ENCODE measurements at regions not wholly inside any gene's neighbourhood (a gene's known extent, or its start where the extent isn't known, plus 50 kb on each side); places are given as distances from the start of the nearest gene placed in this dataset.

GRCh38 chr3:116912116-116912515 is 202.5 kb downstream of the TUSC7 start:
- TF ChIP-seq CTCF (IDR thresholded peaks at IDR 0.05; ENCODE audit: low read length) (no peak), EZH2 (optimal IDR thresholded peaks at IDR 0.05; ENCODE audit: low read depth, low read length) (no peak), EZH2phosphoT487 (IDR thresholded peaks at IDR 0.05; ENCODE audit: low read length) (no peak)
- Histone ChIP-seq H3K36me3 (replicated peaks; ENCODE audit: insufficient read depth, low read length) (no peaks in the 10 kb centered on the region), H3F3A (ENCODE audit: insufficient read depth, low read length) (no peaks in the 10 kb centered on the region), H3K79me2 (ENCODE audit: low read length) (no peaks in the 10 kb centered on the region), H3K4me2 (ENCODE audit: low read depth, low read length) (no peak overlapping the region), H3K4me3 (ENCODE audit: low read length) (no peak overlapping the region), H3K9me3 (replicated peaks; ENCODE audit: insufficient read depth, low read length) (no peaks in the 10 kb centered on the region), H3K9ac (ENCODE audit: low read length) (no peak overlapping the region), H3K27me3 (replicated peaks; ENCODE audit: insufficient read depth, low read length) (no peaks in the 10 kb centered on the region), H4K20me1 (ENCODE audit: insufficient read depth, low read length) (no peaks in the 10 kb centered on the region), H3K27ac (ENCODE audit: low read length) (no peak overlapping the region), H3K9me2 (replicated peaks; ENCODE audit: insufficient read depth, low read length) (no peaks in the 10 kb centered on the region), H2AFZ (ENCODE audit: low read length) (no peak overlapping the region), H3K4me1 (ENCODE audit: low read length) (no peaks in the 10 kb centered on the region)
- DNase-seq, result no peak

DNA sequence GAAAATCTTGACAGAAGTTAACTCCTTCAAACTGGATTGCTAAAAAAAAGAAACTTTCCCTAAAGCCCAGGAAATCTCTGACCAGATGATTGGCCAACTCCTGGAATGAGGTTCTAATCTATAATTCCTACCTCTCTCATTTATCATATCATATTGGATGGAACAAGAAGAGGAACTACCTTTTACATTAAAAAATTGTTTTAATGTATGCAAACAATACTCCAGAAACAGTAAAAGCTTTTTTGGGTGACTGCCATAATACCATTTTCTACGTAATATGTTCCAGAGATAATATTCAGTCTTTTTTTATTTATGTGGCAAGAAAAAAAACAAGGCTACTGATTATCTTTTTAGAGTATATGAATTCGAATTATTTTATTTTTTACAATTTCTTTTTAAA is 204.4 kb downstream of the TUSC7 start:
- Histone ChIP-seq H4K20me1 (ENCODE audit: insufficient read depth, low read length) (no peaks in the 10 kb centered on the region), H3K9me3 (replicated peaks; ENCODE audit: insufficient read depth, low read length) (no peaks in the 10 kb centered on the region), H2AFZ (ENCODE audit: low read length) (no peak overlapping the region), H3K9ac (ENCODE audit: low read length) (no peak overlapping the region), H3K27me3 (replicated peaks; ENCODE audit: insufficient read depth, low read length) (no peaks in the 10 kb centered on the region), H3K9me2 (replicated peaks; ENCODE audit: insufficient read depth, low read length) (no peaks in the 10 kb centered on the region), H3K4me1 (ENCODE audit: low read length) (no peaks in the 10 kb centered on the region), H3K4me2 (ENCODE audit: low read depth, low read length) (no peak overlapping the region), H3K79me2 (ENCODE audit: low read length) (no peaks in the 10 kb centered on the region), H3K27ac (ENCODE audit: low read length) (no peak overlapping the region), H3K4me3 (ENCODE audit: low read length) (no peak overlapping the region), H3F3A (ENCODE audit: insufficient read depth, low read length) (no peaks in the 10 kb centered on the region), H3K36me3 (replicated peaks; ENCODE audit: insufficient read depth, low read length) (no peaks in the 10 kb centered on the region)
- DNase-seq, result no peak
- TF ChIP-seq EZH2phosphoT487 (IDR thresholded peaks at IDR 0.05; ENCODE audit: low read length), result no peak
- no peak for TF ChIP-seq CTCF (IDR thresholded peaks at IDR 0.05; ENCODE audit: low read length)
- no peak for TF ChIP-seq EZH2 (optimal IDR thresholded peaks at IDR 0.05; ENCODE audit: low read depth, low read length)

DNA sequence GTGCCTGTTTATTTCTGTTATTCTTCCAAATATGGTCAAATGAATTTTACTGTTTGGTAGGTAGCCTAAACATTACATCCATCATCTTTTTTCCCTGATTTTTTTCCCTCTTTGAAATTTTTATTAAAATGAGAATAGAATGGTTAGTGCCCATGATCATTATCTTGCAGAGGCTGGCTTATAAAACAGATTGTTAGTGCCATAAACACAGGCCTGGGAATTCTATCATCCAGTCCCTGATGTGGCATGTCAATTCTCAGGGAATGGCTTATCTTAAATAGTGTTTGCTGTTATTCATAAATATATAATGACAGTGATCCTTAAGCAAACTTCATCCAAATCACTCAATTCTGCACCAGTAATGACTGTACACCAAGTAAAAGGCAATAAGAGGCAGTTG is 207.3 kb downstream of the TUSC7 start:
- no peak overlapping the region for H3K4me3 ChIP-seq (ENCODE audit: low read length)
- no peaks in the 10 kb centered on the region for H3K9me3 ChIP-seq (replicated peaks; ENCODE audit: insufficient read depth, low read length)
- DNase-seq, result no peak
- no peak overlapping the region for H2AFZ ChIP-seq (ENCODE audit: low read length)
- TF ChIP-seq EZH2 (optimal IDR thresholded peaks at IDR 0.05; ENCODE audit: low read depth, low read length) (no peak), CTCF (IDR thresholded peaks at IDR 0.05; ENCODE audit: low read length) (no peak)
- no peak overlapping the region for H3K27ac ChIP-seq (ENCODE audit: low read length)
- H3K9ac ChIP-seq (ENCODE audit: low read length), result no peak overlapping the region
- no peaks in the 10 kb centered on the region for H3K4me1 ChIP-seq (ENCODE audit: low read length)
- no peaks in the 10 kb centered on the region for H3F3A ChIP-seq (ENCODE audit: insufficient read depth, low read length)
- H3K4me2 ChIP-seq (ENCODE audit: low read depth, low read length), result no peak overlapping the region
- H4K20me1 ChIP-seq (ENCODE audit: insufficient read depth, low read length), result no peaks in the 10 kb centered on the region
- no peaks in the 10 kb centered on the region for H3K27me3 ChIP-seq (replicated peaks; ENCODE audit: insufficient read depth, low read length)
- no peaks in the 10 kb centered on the region for H3K79me2 ChIP-seq (ENCODE audit: low read length)
- no peaks in the 10 kb centered on the region for H3K9me2 ChIP-seq (replicated peaks; ENCODE audit: insufficient read depth, low read length)
- H3K36me3 ChIP-seq (replicated peaks; ENCODE audit: insufficient read depth, low read length), result no peaks in the 10 kb centered on the region

Measured in MM.1S (cell line).